HCT116 (cell line): ENCODE measurements at regions not wholly inside any gene's neighbourhood (a gene's known extent, or its start where the extent isn't known, plus 50 kb on each side); places are given as distances from the start of the nearest gene placed in this dataset.

ENCODE experiments used
- ATAC-seq: fragments of 200-7000 bp; cut with Tn5 transposase; 2 replicates; pipeline ENCODE4 v1.9.1; 2020; ENCODE audit warnings: mild to moderate bottlenecking, moderate library complexity
- BruUV-seq: library from RNA; stranded (reverse); fragments of 400-500 nt; replicated peaks from 2 replicates; lab custom pipeline; 2021; lab: Mats Ljungman, UMichigan
- CTCF ChIA-PET: fragments of 300-600 bp; sonication (Branson Sonifier 250); formaldehyde crosslinking; loops from one replicate; lab custom pipeline; 2021; ENCODE audit warnings: antibody characterized with exemption; lab: Charles Lee
- POLR2A ChIA-PET: fragments of 300-600, 350-600 bp; sonication (Branson Sonifier 250); formaldehyde crosslinking; loops from one replicate; lab custom pipeline; 2021; ENCODE audit warnings: antibody characterized with exemption; lab: Charles Lee
- RAD21 ChIA-PET, 2 experiments: fragments of 300-600 bp; sonication (Branson Sonifier 250); formaldehyde crosslinking; loops; one replicate each; lab custom pipeline; 2023; ENCODE audit warnings: low total read pairs in 2 of 2; ENCODE audit not compliant: uncharacterized antibody in 2 of 2, unreplicated experiment in 2 of 2, low non-redundant PET in 1 of 2; lab: Charles Lee
- DNase-seq: peaks from one replicate; pipeline ENCODE4 v3.0.0-alpha.2; 2010; ENCODE audit warnings: low read depth, low spot score
- H2AFZ ChIP-seq: fragments of 200-600 bp; shearing (Covaris generic), sonication (generic); 2 replicates; pipeline ENCODE4 v1.6.1; 2017; ENCODE audit warnings: low read depth, mixed run types, mixed read lengths, antibody characterized with exemption, low read length; ENCODE audit not compliant: poor library complexity, severe bottlenecking
- H3K27ac ChIP-seq: 2 replicates; pipeline ENCODE4 v1.5.1; 2012; ENCODE audit warnings: low read depth, low read length
- H3K27me3 ChIP-seq: fragments of 200-600 bp; sonication (generic); 2 replicates; pipeline ENCODE4 v1.6.1; 2016; ENCODE audit warnings: mixed run types, low read length, mixed read lengths; ENCODE audit not compliant: insufficient read depth
- H3K36me3 ChIP-seq, 2 experiments: fragments of 200-500 bp in 1 of 2; fragments of 200-600 bp in 1 of 2; sonication (Bioruptor generic) in 1 of 2; sonication (generic) in 1 of 2; 2 replicates each; pipeline versions ENCODE4 v1.5.1 to v1.6.1; 2014 to 2016; ENCODE audit warnings: low read length in 2 of 2, inconsistent platforms in 1 of 2, mixed read lengths in 1 of 2, mixed run types in 1 of 2; ENCODE audit not compliant: insufficient read depth in 2 of 2, control insufficient read depth in 1 of 2
- H3K4me1 ChIP-seq, 2 experiments: fragments of 200-600 bp in 1 of 2; sonication (generic) in 1 of 2; 2 replicates each; pipeline versions ENCODE4 v1.5.1 to v1.6.1; 2012 to 2017; ENCODE audit warnings: low read length in 2 of 2, inconsistent platforms in 1 of 2, mild to moderate bottlenecking in 1 of 2, mixed read lengths in 1 of 2, mixed run types in 1 of 2, moderate library complexity in 1 of 2; ENCODE audit not compliant: insufficient read depth in 2 of 2, control insufficient read depth in 1 of 2
- H3K4me2 ChIP-seq: fragments of 200-600 bp; sonication (generic); 2 replicates; pipeline ENCODE4 v1.6.1; 2017; ENCODE audit warnings: mixed run types, low read length, mixed read lengths
- H3K4me3 ChIP-seq, 2 experiments: fragments of 200-600 bp in 1 of 2; sonication (generic) in 1 of 2; replicated peaks in 1 of 2; 2 replicates each; pipeline ENCODE4 v1.5.1; 2011 to 2016; ENCODE audit warnings: low read length in 2 of 2, control low read depth in 1 of 2, low read depth in 1 of 2, mild to moderate bottlenecking in 1 of 2, mixed read lengths in 1 of 2, mixed run types in 1 of 2
- H3K79me2 ChIP-seq: fragments of 200-600 bp; sonication (generic); 2 replicates; pipeline ENCODE4 v1.6.1; 2017; ENCODE audit warnings: mild to moderate bottlenecking, mixed run types, low read length, moderate library complexity, mixed read lengths; ENCODE audit not compliant: insufficient read depth
- H3K9ac ChIP-seq: fragments of 200-600 bp; sonication (generic); 2 replicates; pipeline ENCODE4 v1.6.1; 2016; ENCODE audit warnings: low read length, mixed read lengths
- H3K9me2 ChIP-seq: fragments of 200-600 bp; sonication (generic), shearing (Covaris generic); 2 replicates; pipeline ENCODE4 v1.6.1; 2017; ENCODE audit warnings: mixed run types, mild to moderate bottlenecking, moderate library complexity; ENCODE audit not compliant: insufficient read depth
- H3K9me3 ChIP-seq, 2 experiments: fragments of 200-500 bp in 1 of 2; fragments of 200-600 bp in 1 of 2; sonication (Bioruptor generic) in 1 of 2; sonication (generic) in 1 of 2; 2 replicates each; pipeline ENCODE4 v1.6.1; 2014 to 2017; ENCODE audit warnings: low read length in 2 of 2, mixed read lengths in 2 of 2, inconsistent platforms in 1 of 2, low read depth in 1 of 2, mild to moderate bottlenecking in 1 of 2, mixed run types in 1 of 2, moderate library complexity in 1 of 2; ENCODE audit not compliant: control insufficient read depth in 1 of 2, insufficient read depth in 1 of 2
- H4K20me1 ChIP-seq: fragments of 200-600 bp; sonication (generic), shearing (Covaris generic); 2 replicates; pipeline ENCODE4 v1.6.1; 2017; ENCODE audit warnings: mixed run types, mild to moderate bottlenecking, moderate library complexity; ENCODE audit not compliant: insufficient read depth
- CBX3 ChIP-seq: IDR thresholded peaks from 2 replicates; pipeline ENCODE4 v1.6.1; 2012; ENCODE audit warnings: low read depth
- CEBPB ChIP-seq: IDR thresholded peaks from 2 replicates; pipeline ENCODE4 v1.6.1; 2012; ENCODE audit warnings: low read depth
- EGR1 ChIP-seq: IDR thresholded peaks from 2 replicates; pipeline ENCODE4 v1.6.1; 2012; ENCODE audit warnings: low read depth
- ELF1 ChIP-seq: IDR thresholded peaks from 2 replicates; pipeline ENCODE4 v1.6.1; 2012; ENCODE audit warnings: low read depth, borderline replicate concordance
- EZH2 ChIP-seq: fragments of 200-600 bp; sonication (generic); IDR thresholded peaks from 2 replicates; pipeline ENCODE4 v1.6.1; 2017; ENCODE audit warnings: antibody characterized with exemption, mixed run types
- EZH2phosphoT487 ChIP-seq: fragments of 200-600 bp; IDR thresholded peaks from 2 replicates; pipeline ENCODE4 v1.6.1; 2018; ENCODE audit warnings: antibody characterized with exemption, borderline replicate concordance
- FOSL1 ChIP-seq: IDR thresholded peaks from 2 replicates; pipeline ENCODE4 v1.6.1; 2012; ENCODE audit warnings: low read depth
- JUND ChIP-seq: IDR thresholded peaks from 2 replicates; pipeline ENCODE4 v1.6.1; 2012
- POLR2A ChIP-seq: IDR thresholded peaks from 2 replicates; pipeline ENCODE4 v1.7.0; 2011; ENCODE audit warnings: borderline replicate concordance; ENCODE audit not compliant: insufficient read depth, insufficient read length; ENCODE audit errors: extremely low read depth
- POLR2AphosphoS5 ChIP-seq: IDR thresholded peaks from 2 replicates; pipeline ENCODE4 v1.6.1; 2011; ENCODE audit warnings: mild to moderate bottlenecking, low read depth, low read length, moderate library complexity
- RAD21 ChIP-seq: IDR thresholded peaks from 2 replicates; pipeline ENCODE4 v1.6.1; 2012; ENCODE audit warnings: low read depth, mild to moderate bottlenecking
- SIN3A ChIP-seq: IDR thresholded peaks from 2 replicates; pipeline ENCODE4 v1.6.1; 2012; ENCODE audit warnings: low read depth
- SP1 ChIP-seq: IDR thresholded peaks from 2 replicates; pipeline ENCODE4 v1.6.1; 2012; ENCODE audit warnings: low read depth
- SRF ChIP-seq: IDR thresholded peaks from 2 replicates; pipeline ENCODE4 v1.6.1; 2012; ENCODE audit warnings: low read depth
- TCF7L2 ChIP-seq: IDR thresholded peaks from 2 replicates; pipeline ENCODE4 v1.7.0; 2011; ENCODE audit warnings: borderline replicate concordance, inconsistent platforms; ENCODE audit not compliant: insufficient read depth, insufficient read length; ENCODE audit errors: extremely low read depth
- YY1 ChIP-seq: IDR thresholded peaks from 2 replicates; pipeline ENCODE4 v1.6.1; 2011; ENCODE audit warnings: low read length, low read depth, moderate library complexity, mild to moderate bottlenecking; ENCODE audit not compliant: insufficient replicate concordance; ENCODE audit errors: extremely low read depth
- ZFX ChIP-seq: fragments of 450-650 bp; IDR thresholded peaks from 2 replicates; pipeline ENCODE4 v1.6.1; 2017
- intact Hi-C: fragments of 100-400 bp; cut with micrococcal nuclease; formaldehyde crosslinking; loops from 2 replicates; pipeline ENCODE4 v1.10.0; 2022
- TF ChIP-seq, protein P1 (sequence below): IDR thresholded peaks from 2 replicates; pipeline ENCODE4 v1.6.1; 2012
- TF ChIP-seq, protein P2 (sequence below): IDR thresholded peaks from 2 replicates; pipeline ENCODE4 v1.6.1; 2011; ENCODE audit warnings: mild to moderate bottlenecking, low read length, moderate library complexity; ENCODE audit not compliant: insufficient replicate concordance; ENCODE audit errors: extremely low read depth
- TF ChIP-seq, protein P3 (sequence below): IDR thresholded peaks from 2 replicates; pipeline ENCODE4 v1.6.1; 2012
- TF ChIP-seq, protein P4 (sequence below), 3 experiments: fragments of 200-600 bp in 1 of 3; sonication (generic) in 1 of 3; IDR thresholded peaks in 2 of 3; conservative IDR thresholded peaks in 1 of 3; 2 replicates each; pipeline ENCODE4 v1.5.1; 2012 to 2017; ENCODE audit warnings: low read depth in 2 of 3, low read length in 2 of 3, antibody characterized with exemption in 1 of 3, borderline replicate concordance in 1 of 3, control low read depth in 1 of 3, mild to moderate bottlenecking in 1 of 3, mixed read lengths in 1 of 3, mixed run types in 1 of 3, moderate library complexity in 1 of 3; ENCODE audit not compliant: insufficient read depth in 1 of 3

DNA sequence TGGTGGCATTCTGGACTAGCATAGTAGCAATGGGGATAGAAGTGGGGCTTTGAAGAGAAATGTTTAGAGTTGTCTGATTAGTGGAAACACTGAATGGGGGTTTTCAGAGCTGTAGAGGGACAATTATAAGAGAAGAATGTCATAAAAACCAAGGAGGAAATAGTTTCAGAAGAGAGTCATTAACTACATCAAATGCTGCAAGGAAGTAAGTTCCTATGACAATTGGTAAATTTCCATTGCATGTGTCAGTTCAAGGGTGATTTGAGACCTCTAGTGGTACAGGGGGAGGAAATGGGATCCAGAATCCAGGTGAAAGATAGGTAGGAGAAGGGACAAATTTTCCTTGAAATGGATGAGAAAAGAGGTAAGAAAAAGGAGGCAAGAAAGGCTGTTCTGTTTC lies 68.3 kb upstream of the TBC1D5 start (continued):
- peak; percentile 59 for TF ChIP-seq RAD21
- no peak for TF ChIP-seq POLR2AphosphoS5
- TF ChIP-seq, protein P1, sequence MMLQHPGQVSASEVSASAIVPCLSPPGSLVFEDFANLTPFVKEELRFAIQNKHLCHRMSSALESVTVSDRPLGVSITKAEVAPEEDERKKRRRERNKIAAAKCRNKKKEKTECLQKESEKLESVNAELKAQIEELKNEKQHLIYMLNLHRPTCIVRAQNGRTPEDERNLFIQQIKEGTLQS = no peak
- no peak for TF ChIP-seq CBX3
- no peak for TF ChIP-seq EGR1
- no peak for TF ChIP-seq EZH2phosphoT487
- no peak for TF ChIP-seq EZH2
- TF ChIP-seq SP1 = peak; percentile 49; the same call in 1 of the 2 replicates
- no peak for TF ChIP-seq ELF1
- TF ChIP-seq, protein P2, sequence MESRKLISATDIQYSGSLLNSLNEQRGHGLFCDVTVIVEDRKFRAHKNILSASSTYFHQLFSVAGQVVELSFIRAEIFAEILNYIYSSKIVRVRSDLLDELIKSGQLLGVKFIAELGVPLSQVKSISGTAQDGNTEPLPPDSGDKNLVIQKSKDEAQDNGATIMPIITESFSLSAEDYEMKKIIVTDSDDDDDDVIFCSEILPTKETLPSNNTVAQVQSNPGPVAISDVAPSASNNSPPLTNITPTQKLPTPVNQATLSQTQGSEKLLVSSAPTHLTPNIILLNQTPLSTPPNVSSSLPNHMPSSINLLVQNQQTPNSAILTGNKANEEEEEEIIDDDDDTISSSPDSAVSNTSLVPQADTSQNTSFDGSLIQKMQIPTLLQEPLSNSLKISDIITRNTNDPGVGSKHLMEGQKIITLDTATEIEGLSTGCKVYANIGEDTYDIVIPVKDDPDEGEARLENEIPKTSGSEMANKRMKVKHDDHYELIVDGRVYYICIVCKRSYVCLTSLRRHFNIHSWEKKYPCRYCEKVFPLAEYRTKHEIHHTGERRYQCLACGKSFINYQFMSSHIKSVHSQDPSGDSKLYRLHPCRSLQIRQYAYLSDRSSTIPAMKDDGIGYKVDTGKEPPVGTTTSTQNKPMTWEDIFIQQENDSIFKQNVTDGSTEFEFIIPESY = no peak
- TF ChIP-seq JUND = no peak
- TF ChIP-seq POLR2A = no peak
- TF ChIP-seq, protein P3, sequence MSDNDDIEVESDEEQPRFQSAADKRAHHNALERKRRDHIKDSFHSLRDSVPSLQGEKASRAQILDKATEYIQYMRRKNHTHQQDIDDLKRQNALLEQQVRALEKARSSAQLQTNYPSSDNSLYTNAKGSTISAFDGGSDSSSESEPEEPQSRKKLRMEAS = no peak
- no peak for TF ChIP-seq YY1
- no peak for TF ChIP-seq CEBPB
- TF ChIP-seq SIN3A = no peak

DNA sequence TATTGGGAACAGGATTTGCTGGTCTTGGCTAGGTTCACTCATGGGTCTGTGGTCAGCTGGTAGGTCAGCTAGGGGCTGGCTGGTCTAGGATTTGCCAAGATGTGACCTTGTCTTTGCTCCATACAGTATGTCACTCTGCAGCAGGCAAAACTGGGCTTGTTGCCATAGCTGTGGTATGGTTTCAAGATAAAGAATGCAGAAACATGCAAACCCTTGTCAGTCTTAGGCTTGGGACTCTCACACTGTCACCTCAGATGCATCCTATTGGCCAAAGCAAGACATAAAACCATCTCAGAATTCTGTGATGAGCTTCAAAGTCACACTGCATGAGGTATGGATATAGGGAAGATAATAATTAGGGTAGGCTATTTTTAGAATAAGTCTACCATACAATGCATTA lies 66.6 kb upstream of the TBC1D5 start:
- ChIA-PET RAD21 (no interaction called here), CTCF (no interaction called here), POLR2A (no interaction called here)
- Histone ChIP-seq H3K79me2 (no peaks in the 10 kb centered on the region), H3K9ac (no peak overlapping the region), H3K27ac (no peak overlapping the region), H3K36me3 (no peaks in the 10 kb centered on the region), H4K20me1 (no peaks in the 10 kb centered on the region), H3K4me3 (no peak overlapping the region), H3K9me2 (no peaks in the 10 kb centered on the region), H3K27me3 (no peaks in the 10 kb centered on the region), H3K4me1 (peaks cover 0 to 3% of the 10 kb centered on the region in 2 experiments; a peak in 2 of 4 replicates), H3K4me2 (no peak overlapping the region), H3K9me3 (no peaks in the 10 kb centered on the region), H2AFZ (no peak overlapping the region)
- no TSS peak for BruUV-seq
- TF ChIP-seq ELF1 (no peak), CEBPB (no peak), ZFX (no peak), SIN3A (no peak), SP1 (no peak), SRF (no peak), FOSL1 (no peak), TCF7L2 (no peak)
- TF ChIP-seq, protein P2 = no peak
- TF ChIP-seq, protein P4, sequence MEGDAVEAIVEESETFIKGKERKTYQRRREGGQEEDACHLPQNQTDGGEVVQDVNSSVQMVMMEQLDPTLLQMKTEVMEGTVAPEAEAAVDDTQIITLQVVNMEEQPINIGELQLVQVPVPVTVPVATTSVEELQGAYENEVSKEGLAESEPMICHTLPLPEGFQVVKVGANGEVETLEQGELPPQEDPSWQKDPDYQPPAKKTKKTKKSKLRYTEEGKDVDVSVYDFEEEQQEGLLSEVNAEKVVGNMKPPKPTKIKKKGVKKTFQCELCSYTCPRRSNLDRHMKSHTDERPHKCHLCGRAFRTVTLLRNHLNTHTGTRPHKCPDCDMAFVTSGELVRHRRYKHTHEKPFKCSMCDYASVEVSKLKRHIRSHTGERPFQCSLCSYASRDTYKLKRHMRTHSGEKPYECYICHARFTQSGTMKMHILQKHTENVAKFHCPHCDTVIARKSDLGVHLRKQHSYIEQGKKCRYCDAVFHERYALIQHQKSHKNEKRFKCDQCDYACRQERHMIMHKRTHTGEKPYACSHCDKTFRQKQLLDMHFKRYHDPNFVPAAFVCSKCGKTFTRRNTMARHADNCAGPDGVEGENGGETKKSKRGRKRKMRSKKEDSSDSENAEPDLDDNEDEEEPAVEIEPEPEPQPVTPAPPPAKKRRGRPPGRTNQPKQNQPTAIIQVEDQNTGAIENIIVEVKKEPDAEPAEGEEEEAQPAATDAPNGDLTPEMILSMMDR (IDR thresholded peaks at IDR 0.05 in 2 of 3, conservative IDR thresholded peaks at IDR 0.05 in 1 of 3; ENCODE audit: borderline replicate concordance in 1 of 3, insufficient read depth in 1 of 3, low read depth in 2 of 3, low read length in 2 of 3) = no peak
- intact Hi-C loops = no loop called here
- no peak for DNase-seq
- ATAC-seq = no peak
